K562 (cell line): ENCODE measurements at regions not wholly inside any gene's neighbourhood (a gene's known extent, or its start where the extent isn't known, plus 50 kb on each side); places are given as distances from the start of the nearest gene placed in this dataset.

Experiments
- ATAC-seq: fragments of 200-7000 bp; cut with Tn5 transposase; 3 replicates; pipeline ENCODE4 v1.9.1; 2020; ENCODE audit warnings: moderate library complexity
- BruUV-seq: library from RNA; stranded (reverse); fragments of 400-500 nt; replicated peaks from 2 replicates; lab custom pipeline; 2021; lab: Mats Ljungman, UMichigan
- CTCF ChIA-PET: fragments of 300-600 bp; formaldehyde crosslinking; extraction: SDS; loops from one replicate; lab custom pipeline; 2021; ENCODE audit warnings: low intra/inter-chr PET ratio; lab: Yijun Ruan, JAX
- POLR2A ChIA-PET: fragments of 300-600, 350-650 bp; sonication (Branson Sonifier 250); formaldehyde crosslinking; extraction: SDS; loops from one replicate; lab custom pipeline; 2021; ENCODE audit warnings: antibody characterized with exemption, inconsistent platforms; lab: Yijun Ruan, JAX
- DNase-seq, 4 experiments: peaks; one replicate each; pipeline versions ENCODE4 v3.0.0 to v3.0.0-alpha.2; 2011 to 2018; ENCODE audit warnings: low spot score in 3 of 4, mixed read lengths in 3 of 4; ENCODE audit errors: extremely low read depth in 1 of 4
- FAIRE-seq: peaks from 2 replicates; lab custom pipeline; 2011; peaks lifted over from hg19 to GRCh38; lab: Jason Lieb, UNC
- H2AFZ ChIP-seq: 2 replicates; pipeline ENCODE4 v1.6.0; 2011; ENCODE audit warnings: low read depth, low read length, control low read depth, inconsistent platforms
- H3K27ac ChIP-seq: fragments of 200-600 bp; 3 replicates; pipeline ENCODE4 v1.8.0; 2011; ENCODE audit warnings: low read depth, mild to moderate bottlenecking, control low read depth, inconsistent platforms, low read length, moderate library complexity, mixed read lengths; ENCODE audit errors: extremely low read depth
- H3K27me3 ChIP-seq, 2 experiments: fragments of 300-600 bp in 1 of 2; 2 replicates in 1 of 2; 3 replicates in 1 of 2; pipeline versions ENCODE4 v1.6.0 to v1.8.0; 2011; ENCODE audit warnings: inconsistent platforms in 2 of 2, low read length in 2 of 2, mild to moderate bottlenecking in 1 of 2, mixed read lengths in 1 of 2, moderate library complexity in 1 of 2; ENCODE audit not compliant: control insufficient read depth in 2 of 2, insufficient read depth in 2 of 2
- H3K36me3 ChIP-seq: fragments of 300-600 bp; 3 replicates; pipeline ENCODE4 v1.8.0; 2011; ENCODE audit warnings: mild to moderate bottlenecking, low read length, inconsistent platforms; ENCODE audit not compliant: control insufficient read depth, insufficient read depth
- H3K4me1 ChIP-seq, 2 experiments: fragments of 200-600 bp in 1 of 2; replicated peaks in 1 of 2; 2 replicates in 1 of 2; 3 replicates in 1 of 2; pipeline versions ENCODE4 v1.5.1 to v1.8.0; 2011; ENCODE audit warnings: inconsistent platforms in 2 of 2, low read length in 2 of 2, mild to moderate bottlenecking in 1 of 2, mixed read lengths in 1 of 2, moderate library complexity in 1 of 2; ENCODE audit not compliant: control insufficient read depth in 2 of 2, insufficient read depth in 2 of 2
- H3K4me2 ChIP-seq: 2 replicates; pipeline ENCODE4 v1.6.1; 2011; ENCODE audit warnings: low read length, control low read depth, inconsistent platforms, mixed read lengths; ENCODE audit not compliant: insufficient read depth
- H3K4me3 ChIP-seq: fragments of 200-600 bp; sonication (generic), shearing (Covaris generic); 2 replicates; pipeline ENCODE4 v1.5.1; 2016; ENCODE audit warnings: control low read depth, inconsistent platforms
- H3K79me2 ChIP-seq: fragments of 200-600 bp; 3 replicates; pipeline ENCODE4 v1.8.0; 2011; ENCODE audit warnings: low read length, inconsistent platforms; ENCODE audit not compliant: control insufficient read depth, insufficient read depth
- H3K9ac ChIP-seq, 2 experiments: 2 replicates each; pipeline versions ENCODE4 v1.6.0 to v1.6.1; 2011; ENCODE audit warnings: low read depth in 2 of 2, low read length in 2 of 2, control low read depth in 1 of 2, inconsistent platforms in 1 of 2, mild to moderate bottlenecking in 1 of 2, mixed read lengths in 1 of 2; ENCODE audit not compliant: insufficient read depth in 1 of 2
- H3K9me1 ChIP-seq: one replicate; pipeline ENCODE4 v1.6.0; 2011; ENCODE audit warnings: inconsistent platforms, mild to moderate bottlenecking, low read length, moderate library complexity; ENCODE audit not compliant: control insufficient read depth, insufficient read depth
- H3K9me3 ChIP-seq: replicated peaks from 2 replicates; pipeline ENCODE4 v1.5.1; 2011; ENCODE audit warnings: low read depth, low read length, inconsistent platforms; ENCODE audit not compliant: control insufficient read depth, insufficient read depth
- H4K20me1 ChIP-seq: replicated peaks from 2 replicates; pipeline ENCODE4 v1.6.1; 2011; ENCODE audit warnings: low read length, inconsistent platforms, mixed read lengths; ENCODE audit not compliant: control insufficient read depth, insufficient read depth
- CTBP1 ChIP-seq: fragments of 450-650 bp; IDR thresholded peaks from 2 replicates; pipeline ENCODE4 v1.6.1; 2016; ENCODE audit warnings: borderline replicate concordance
- DNMT1 ChIP-seq: fragments of 450-650 bp; IDR thresholded peaks from 2 replicates; pipeline ENCODE4 v1.6.1; 2016; ENCODE audit warnings: antibody characterized with exemption, mild to moderate bottlenecking
- ETV1 ChIP-seq: fragments of 450-650 bp; conservative IDR thresholded peaks from 2 replicates; pipeline ENCODE4 v1.6.1; 2016; ENCODE audit warnings: missing genetic modification characterization, control low read depth, low read depth, missing compliant biosample characterization
- EZH2 ChIP-seq: IDR thresholded peaks from 2 replicates; pipeline ENCODE4 v1.6.1; 2012; ENCODE audit warnings: low read depth, mild to moderate bottlenecking, inconsistent platforms, low read length, borderline replicate concordance
- FOXK1 ChIP-seq: sonication (generic); formaldehyde crosslinking; IDR thresholded peaks from 2 replicates; pipeline ENCODE4 v1.8.0; 2022; ENCODE audit warnings: missing genetic modification reagents, mild to moderate bottlenecking, borderline replicate concordance
- L3MBTL2 ChIP-seq: fragments of 450-650 bp; IDR thresholded peaks from 2 replicates; pipeline ENCODE4 v1.6.1; 2016; ENCODE audit warnings: mild to moderate bottlenecking, moderate library complexity
- PYGO2 ChIP-seq: fragments of 450-650 bp; IDR thresholded peaks from 2 replicates; pipeline ENCODE4 v1.6.1; 2016; ENCODE audit warnings: mild to moderate bottlenecking, missing genetic modification characterization, moderate library complexity, missing compliant biosample characterization
- RNF2 ChIP-seq: sonication (generic); IDR thresholded peaks from 2 replicates; pipeline ENCODE4 v1.6.1; 2016
- SIN3A ChIP-seq, 2 experiments: fragments of 150-350 bp in 1 of 2; IDR thresholded peaks; 2 replicates each; pipeline ENCODE4 v1.6.1; 2011 to 2016; ENCODE audit warnings: borderline replicate concordance in 2 of 2, low read depth in 2 of 2, low read length in 2 of 2, mild to moderate bottlenecking in 2 of 2, moderate library complexity in 2 of 2; ENCODE audit not compliant: control insufficient read depth in 1 of 2
- SMARCA5 ChIP-seq: fragments of 450-650 bp; IDR thresholded peaks from 2 replicates; pipeline ENCODE4 v1.6.1; 2016
- TCF7L2 ChIP-seq: fragments of 150-350 bp; IDR thresholded peaks from 2 replicates; pipeline ENCODE4 v1.6.1; 2016; ENCODE audit warnings: low read depth, mild to moderate bottlenecking, low read length, moderate library complexity
- ZBTB8A ChIP-seq: fragments of 450-650 bp; IDR thresholded peaks from 2 replicates; pipeline ENCODE4 v1.6.1; 2018; ENCODE audit warnings: mild to moderate bottlenecking, moderate library complexity; ENCODE audit not compliant: partially characterized antibody
- ZNF121 ChIP-seq: sonication (generic); formaldehyde crosslinking; conservative IDR thresholded peaks from 2 replicates; pipeline ENCODE4 v1.8.0; 2022; ENCODE audit warnings: missing genetic modification reagents
- ZNF561 ChIP-seq: fragments of 450-650 bp; formaldehyde crosslinking; conservative IDR thresholded peaks from 2 replicates; pipeline ENCODE4 v1.4.0; 2020; ENCODE audit warnings: mild to moderate bottlenecking, moderate library complexity
- WGBS: fragments of 100-300 bp; shearing (Covaris generic); methylation state at CpG from one replicate; pipeline ENCODE4 v1.1.6; 2016; ENCODE audit warnings: low coverage, mixed read lengths; ENCODE audit not compliant: insufficient coverage; ENCODE audit errors: missing lambda C conversion rate; 5-methylcytosine and 5-hydroxymethylcytosine counted together
- in situ Hi-C: fragments of 300-500 bp; cut with MboI; formaldehyde crosslinking; loops from 4 replicates; pipeline ENCODE4 v1.15.0; 2018; ENCODE audit warnings: inconsistent platforms, mixed read lengths
- intact Hi-C: fragments of 100-400 bp; cut with micrococcal nuclease; formaldehyde crosslinking; loops from 2 replicates; pipeline ENCODE4 v1.14.2; 2022

DNA sequence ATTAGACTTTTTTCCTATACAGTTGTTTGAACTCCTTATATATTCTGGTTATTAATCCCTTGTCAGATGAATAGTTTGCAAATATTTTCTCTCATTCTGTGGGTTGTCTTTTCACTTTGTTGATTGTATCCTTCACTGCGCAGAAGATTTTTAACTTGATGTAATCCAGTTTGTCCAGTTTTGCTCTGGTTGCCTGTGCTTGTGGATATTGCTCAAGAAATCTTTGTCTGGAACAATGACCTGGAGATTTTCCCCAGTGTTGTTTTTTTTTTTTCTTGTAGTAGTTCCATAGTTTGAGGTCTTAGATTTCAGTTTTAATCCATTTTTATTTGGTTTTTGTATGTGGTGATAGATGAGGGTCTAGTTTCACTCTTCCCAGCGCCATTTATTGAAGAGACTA is 289.8 kb upstream of the SPOCK3 start:
- WGBS: 4% methylated on average over 2 of the region's 2 CpGs
- Histone ChIP-seq H2AFZ (no peak overlapping the region), H3K9me3 (no peaks in the 10 kb centered on the region), H4K20me1 (no peaks in the 10 kb centered on the region), H3K27me3 (no peaks in the 10 kb centered on the region), H3K9me1 (no peaks in the 10 kb centered on the region), H3K27ac (no peak overlapping the region), H3K9ac (no peak overlapping the region), H3K79me2 (no peaks in the 10 kb centered on the region), H3K4me1 (no peaks in the 10 kb centered on the region), H3K36me3 (no peaks in the 10 kb centered on the region), H3K4me2 (no peak overlapping the region), H3K4me3 (no peak overlapping the region)
- CTCF ChIA-PET: no interaction called here
- DNase-seq (no peak), FAIRE-seq (no peak), ATAC-seq (no peak)
- TF ChIP-seq PYGO2: no peak
- no peak for TF ChIP-seq TCF7L2
- no peak for TF ChIP-seq SMARCA5
- no peak for TF ChIP-seq DNMT1
- TF ChIP-seq ZBTB8A: no peak
- no peak for TF ChIP-seq RNF2
- no TSS peak for BruUV-seq
- intact Hi-C loops: no loop called here
- in situ Hi-C loops: no loop called here
- POLR2A ChIA-PET: no interaction called here

- TF ChIP-seq EZH2 (no peak), FOXK1 (CRISPR knock-in tag) (no peak), ZNF561 (CRISPR knock-in tag) (no peak), ZNF121 (CRISPR knock-in tag) (no peak), CTBP1 (no peak), L3MBTL2 (no peak), ETV1 (tag) (no peak), SIN3A (IDR thresholded peaks at IDR 0.05; ENCODE audit: borderline replicate concordance in 2 of 2, control insufficient read depth in 1 of 2, low read depth in 2 of 2, low read length in 2 of 2) (no peak)
- TF ChIP-seq, all 486 proteins: peak for 0
- WGBS: 0% methylated on average over 1 of the region's 1 CpG
- Histone ChIP-seq H3K4me3 (no peak overlapping the region), H2AFZ (no peak overlapping the region), H3K9me3 (no peaks in the 10 kb centered on the region), H3K4me1 (no peaks in the 10 kb centered on the region), H3K27me3 (no peaks in the 10 kb centered on the region), H3K9me1 (no peaks in the 10 kb centered on the region), H3K9ac (no peak overlapping the region), H3K27ac (no peak overlapping the region), H3K36me3 (no peaks in the 10 kb centered on the region), H3K4me2 (no peak overlapping the region), H3K79me2 (no peaks in the 10 kb centered on the region), H4K20me1 (no peaks in the 10 kb centered on the region)
- ChIA-PET POLR2A (no interaction called here), CTCF (no interaction called here)
- ATAC-seq: no peak
- no peak for DNase-seq
- BruUV-seq: no TSS peak
- in situ Hi-C loops: no loop called here
- intact Hi-C loops: no loop called here
- FAIRE-seq: no peak
These were observed 303.5 kb upstream of the SPOCK3 start for GRCh38 chr4:167537761-167538160.
